Left lung (tissue), 4 donors: ENCODE measurements at regions not wholly inside any gene's neighbourhood (a gene's known extent, or its start where the extent isn't known, plus 50 kb on each side); places are given as distances from the start of the nearest gene placed in this dataset.

Source experiments
- ATAC-seq: fragments of 200-7000 bp; cut with Tn5 transposase; one replicate; pipeline ENCODE4 v1.9.1; 2020; ENCODE audit warnings: moderate library complexity
- DNase-seq, 4 donors: peaks; one replicate each; pipeline ENCODE4 v3.0.0-alpha.2; 2013 to 2020
- H3K27ac ChIP-seq, 2 donors: fragments of 200-600 bp; sonication (generic) in 1 of 2; one replicate each; pipeline versions ENCODE4 v1.5.0 to v1.8.0; 2020 to 2021
- H3K27me3 ChIP-seq, 2 donors: fragments of 200-600 bp; sonication (generic) in 1 of 2; one replicate each; pipeline versions ENCODE4 v1.5.0 to v1.8.0; 2020 to 2021
- H3K36me3 ChIP-seq, 2 donors: fragments of 200-600 bp; sonication (generic) in 1 of 2; one replicate each; pipeline versions ENCODE4 v1.5.0 to v1.8.0; 2020 to 2021
- H3K4me1 ChIP-seq, 2 donors: fragments of 200-600 bp; one replicate each; pipeline ENCODE4 v1.8.0; 2021
- H3K4me3 ChIP-seq, 2 donors: fragments of 200-600 bp; sonication (generic) in 1 of 2; one replicate each; pipeline versions ENCODE4 v1.5.0 to v1.8.0; 2020 to 2021; ENCODE audit warnings: mild to moderate bottlenecking in 1 of 2
- H3K9me3 ChIP-seq, 2 donors: fragments of 200-600 bp; sonication (generic) in 1 of 2; one replicate each; pipeline versions ENCODE4 v1.5.0 to v1.8.0; 2020 to 2021
- intact Hi-C, 2 donors: fragments of 100-400 bp; cut with DNase I; formaldehyde crosslinking; loops; one replicate each; pipeline versions ENCODE4 v1.11.2 to v1.14.2; 2022
- TF ChIP-seq, protein P1 (sequence below), 2 donors: fragments of 200-600 bp; sonication (generic) in 1 of 2; IDR thresholded peaks; one replicate each; pipeline versions ENCODE4 v1.5.0 to v1.8.0; 2021; ENCODE audit warnings: antibody characterized with exemption in 2 of 2
- donor health status: DM: no; HTN: yes; CAD: no.
- donor health status: DM: no; HTN: no; CAD: no.

DNA sequence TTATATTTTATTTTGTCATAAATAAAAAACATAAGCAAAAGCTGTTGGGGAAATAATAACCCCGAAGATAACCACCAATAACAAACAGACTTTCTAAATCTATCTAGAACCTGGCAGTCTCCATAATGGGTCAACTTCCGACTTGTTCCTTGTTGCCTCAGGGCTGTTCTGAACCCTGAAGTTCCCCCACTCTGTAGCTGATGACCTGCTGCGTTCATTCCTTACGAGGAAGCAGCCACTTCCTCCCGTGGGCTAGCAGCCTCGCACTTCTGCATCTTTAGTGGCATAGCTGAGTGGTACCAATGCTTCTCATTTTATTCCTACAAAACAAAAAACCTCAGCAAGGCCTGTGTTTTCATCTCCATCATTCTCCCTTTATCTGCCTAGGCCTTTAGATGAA lies 103.0 kb downstream of the PLEKHG1 start:
- H3K27ac ChIP-seq, result peak overlapping the region in 1 of 2 donors; percentile 60
- intact Hi-C loops, result no loop called here
- TF ChIP-seq, protein P1, sequence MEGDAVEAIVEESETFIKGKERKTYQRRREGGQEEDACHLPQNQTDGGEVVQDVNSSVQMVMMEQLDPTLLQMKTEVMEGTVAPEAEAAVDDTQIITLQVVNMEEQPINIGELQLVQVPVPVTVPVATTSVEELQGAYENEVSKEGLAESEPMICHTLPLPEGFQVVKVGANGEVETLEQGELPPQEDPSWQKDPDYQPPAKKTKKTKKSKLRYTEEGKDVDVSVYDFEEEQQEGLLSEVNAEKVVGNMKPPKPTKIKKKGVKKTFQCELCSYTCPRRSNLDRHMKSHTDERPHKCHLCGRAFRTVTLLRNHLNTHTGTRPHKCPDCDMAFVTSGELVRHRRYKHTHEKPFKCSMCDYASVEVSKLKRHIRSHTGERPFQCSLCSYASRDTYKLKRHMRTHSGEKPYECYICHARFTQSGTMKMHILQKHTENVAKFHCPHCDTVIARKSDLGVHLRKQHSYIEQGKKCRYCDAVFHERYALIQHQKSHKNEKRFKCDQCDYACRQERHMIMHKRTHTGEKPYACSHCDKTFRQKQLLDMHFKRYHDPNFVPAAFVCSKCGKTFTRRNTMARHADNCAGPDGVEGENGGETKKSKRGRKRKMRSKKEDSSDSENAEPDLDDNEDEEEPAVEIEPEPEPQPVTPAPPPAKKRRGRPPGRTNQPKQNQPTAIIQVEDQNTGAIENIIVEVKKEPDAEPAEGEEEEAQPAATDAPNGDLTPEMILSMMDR (IDR thresholded peaks at IDR 0.05), result no peak
- peak; percentile 44 for ATAC-seq
- H3K4me1 ChIP-seq, result peaks cover 0 to 4% of the 10 kb centered on the region in 2 donors
- no peak for DNase-seq
- H3K36me3 ChIP-seq, result no peaks in the 10 kb centered on the region
- no peaks in the 10 kb centered on the region for H3K9me3 ChIP-seq
- no peaks in the 10 kb centered on the region for H3K27me3 ChIP-seq
- H3K4me3 ChIP-seq, result no peak overlapping the region

DNA sequence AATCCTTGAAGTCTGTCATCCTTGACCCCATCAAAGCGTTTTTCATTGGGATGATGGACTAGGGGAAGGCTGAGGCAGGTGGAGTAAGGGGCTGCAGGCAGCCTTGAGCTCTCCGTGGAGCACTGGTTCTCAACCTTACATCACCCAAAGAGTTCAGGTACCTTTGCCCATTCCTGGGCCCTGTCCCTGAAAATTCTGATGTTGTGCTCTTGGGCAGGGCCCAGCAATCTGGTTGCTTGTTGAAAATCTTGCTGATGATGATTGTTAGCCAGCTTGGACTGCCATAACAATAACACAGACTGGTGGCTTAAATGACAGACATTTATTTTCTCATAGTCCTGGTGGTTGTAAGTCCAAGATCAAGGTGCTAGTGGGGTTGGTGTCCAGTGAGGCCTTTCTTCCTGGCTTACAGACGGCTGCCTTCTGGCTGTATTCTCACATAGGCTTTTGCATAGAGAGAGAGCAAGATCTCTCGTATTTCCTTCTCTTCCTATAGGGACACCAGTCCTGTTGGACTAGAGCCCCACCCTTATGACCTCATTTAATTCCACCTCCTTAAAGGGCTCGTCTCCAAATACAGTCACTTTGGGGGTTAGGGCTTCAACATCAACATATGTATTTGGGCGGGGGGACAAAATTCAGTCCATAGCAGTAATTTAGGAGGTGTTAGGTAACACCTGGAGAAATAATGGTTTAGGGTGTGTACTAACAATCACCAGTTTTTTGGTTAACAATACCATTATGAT lies 104.9 kb downstream of the PLEKHG1 start:
- intact Hi-C loops, result no loop called here
- H3K9me3 ChIP-seq, result no peaks in the 10 kb centered on the region
- no peak overlapping the region for H3K27ac ChIP-seq
- DNase-seq, result no peak
- TF ChIP-seq, protein P1 (IDR thresholded peaks at IDR 0.05), result no peak
- no peak overlapping the region for H3K4me3 ChIP-seq
- H3K4me1 ChIP-seq, result peaks cover 0 to 13% of the 10 kb centered on the region in 2 donors
- no peak for ATAC-seq
- H3K27me3 ChIP-seq, result no peaks in the 10 kb centered on the region
- H3K36me3 ChIP-seq, result no peaks in the 10 kb centered on the region

DNA sequence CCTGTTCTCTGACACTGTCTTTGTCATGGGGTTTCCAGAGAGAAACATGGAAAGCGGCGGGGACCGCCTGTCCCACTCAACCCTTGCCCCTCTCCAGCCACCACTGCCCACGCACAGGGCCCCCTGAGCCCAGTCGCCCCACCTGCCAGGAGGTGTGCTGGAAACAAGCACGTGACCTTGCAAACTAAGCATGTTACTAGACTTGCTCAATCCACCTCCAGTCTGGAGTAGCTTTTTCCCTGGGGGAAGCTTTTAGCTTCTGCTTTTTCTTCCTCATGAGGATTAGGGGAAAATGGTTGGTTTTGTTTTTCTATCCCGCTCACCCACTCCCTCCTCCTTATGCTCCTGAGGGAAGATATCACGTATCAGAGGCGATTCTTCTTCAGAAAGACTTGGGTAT lies 105.7 kb downstream of the PLEKHG1 start:
- H3K27me3 ChIP-seq, result no peaks in the 10 kb centered on the region
- no peaks in the 10 kb centered on the region for H3K9me3 ChIP-seq
- H3K4me3 ChIP-seq, result no peak overlapping the region
- peaks cover 0 to 13% of the 10 kb centered on the region in 2 donors for H3K4me1 ChIP-seq
- intact Hi-C loops, result no loop called here
- no peak for DNase-seq
- H3K36me3 ChIP-seq, result no peaks in the 10 kb centered on the region
- ATAC-seq, result no peak
- no peak overlapping the region for H3K27ac ChIP-seq
- TF ChIP-seq, protein P1 (IDR thresholded peaks at IDR 0.05), result no peak

DNA sequence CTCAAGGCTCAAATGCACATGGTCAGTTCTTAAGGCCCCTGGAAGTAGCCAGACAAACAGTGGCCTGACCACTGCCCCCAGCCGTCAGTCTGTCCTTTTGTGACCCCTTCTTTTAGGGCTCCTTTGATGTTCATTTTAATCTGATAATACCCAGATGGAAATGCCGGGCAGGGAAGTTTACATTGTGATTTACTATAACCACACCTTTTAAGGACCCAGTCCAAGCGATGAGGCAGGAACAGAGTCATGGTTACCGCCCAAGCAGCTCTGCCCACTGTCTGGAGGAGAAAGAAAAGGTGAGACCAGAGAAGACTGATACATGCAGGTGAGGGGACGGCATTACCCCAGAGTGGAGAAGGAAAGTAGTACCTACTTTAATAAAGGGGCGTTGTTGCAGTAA lies 110.6 kb downstream of the PLEKHG1 start:
- Histone ChIP-seq H3K27me3 (no peaks in the 10 kb centered on the region), H3K4me1 (peaks cover 4 to 13% of the 10 kb centered on the region in 2 donors), H3K36me3 (no peaks in the 10 kb centered on the region), H3K27ac (no peak overlapping the region), H3K9me3 (no peaks in the 10 kb centered on the region), H3K4me3 (no peak overlapping the region)
- DNase-seq, result no peak
- TF ChIP-seq, protein P1 (IDR thresholded peaks at IDR 0.05), result no peak
- intact Hi-C loops, result no loop called here
- ATAC-seq, result no peak

DNA sequence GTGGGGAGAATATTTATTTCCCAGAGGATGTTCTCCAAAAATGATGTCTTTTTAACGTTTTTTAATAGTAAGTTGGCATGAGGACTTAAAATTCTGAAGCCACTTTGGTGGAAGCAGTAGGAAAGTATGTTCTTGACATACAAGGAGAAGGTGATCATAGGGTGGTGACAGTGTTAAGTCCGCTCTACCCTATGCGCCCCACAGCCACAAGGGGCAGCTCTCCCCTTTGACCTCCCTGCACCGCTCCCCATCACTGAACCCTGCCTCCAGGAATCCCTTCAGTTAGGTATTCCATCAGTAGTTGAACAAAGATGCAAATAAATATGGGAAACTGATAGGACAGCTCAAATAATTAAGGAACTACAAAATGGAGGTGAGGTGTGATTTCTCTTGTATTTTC lies 111.4 kb downstream of the PLEKHG1 start:
- Histone ChIP-seq H3K27me3 (no peaks in the 10 kb centered on the region), H3K36me3 (no peaks in the 10 kb centered on the region), H3K4me1 (peaks cover 4 to 13% of the 10 kb centered on the region in 2 donors), H3K9me3 (no peaks in the 10 kb centered on the region), H3K27ac (no peak overlapping the region), H3K4me3 (no peak overlapping the region)
- ATAC-seq, result no peak
- TF ChIP-seq, protein P1 (IDR thresholded peaks at IDR 0.05), result no peak
- DNase-seq, result no peak
- intact Hi-C loops, result no loop called here
